A673 (cell line): ENCODE measurements at regions not wholly inside any gene's neighbourhood (a gene's known extent, or its start where the extent isn't known, plus 50 kb on each side); places are given as distances from the start of the nearest gene placed in this dataset.

Experiments
- BruUV-seq: library from RNA; stranded (reverse); fragments of 400-500 nt; replicated peaks from 2 replicates; lab custom pipeline; 2021; lab: Mats Ljungman, UMichigan
- CTCF ChIA-PET: fragments of 300-600 bp; sonication (Branson Sonifier 250); formaldehyde crosslinking; loops from one replicate; lab custom pipeline; 2022; ENCODE audit warnings: antibody characterized with exemption; lab: Charles Lee
- POLR2A ChIA-PET: fragments of 300-600 bp; sonication (Branson Sonifier 250); formaldehyde crosslinking; loops from one replicate; lab custom pipeline; 2022; ENCODE audit warnings: antibody characterized with exemption; ENCODE audit not compliant: low non-redundant PET; lab: Charles Lee
- DNase-seq: peaks from one replicate; pipeline ENCODE4 v3.0.0-alpha.2; 2015; ENCODE audit warnings: low spot score
- H3K27ac ChIP-seq: fragments of 200-600 bp; sonication (generic); 2 replicates; pipeline ENCODE4 v1.5.1; 2016; ENCODE audit warnings: mixed run types, low read depth, mild to moderate bottlenecking, mixed read lengths, antibody characterized with exemption, low read length; ENCODE audit not compliant: poor library complexity, severe bottlenecking
- H3K27me3 ChIP-seq: fragments of 200-600 bp; sonication (generic); replicated peaks from 2 replicates; pipeline ENCODE4 v1.6.1; 2017; ENCODE audit warnings: mixed run types, low read depth, mild to moderate bottlenecking, mixed read lengths, antibody characterized with exemption, low read length; ENCODE audit not compliant: insufficient read depth, poor library complexity
- H3K36me3 ChIP-seq: fragments of 200-600 bp; sonication (generic); 2 replicates; pipeline ENCODE4 v1.6.1; 2016; ENCODE audit warnings: mixed run types, mild to moderate bottlenecking, mixed read lengths, antibody characterized with exemption, low read length; ENCODE audit not compliant: insufficient read depth, poor library complexity, severe bottlenecking
- H3K4me1 ChIP-seq: fragments of 200-600 bp; sonication (generic); 2 replicates; pipeline ENCODE4 v1.6.1; 2017; ENCODE audit warnings: mixed run types, mild to moderate bottlenecking, mixed read lengths, antibody characterized with exemption, low read length; ENCODE audit not compliant: insufficient read depth, poor library complexity, severe bottlenecking
- H3K4me3 ChIP-seq: fragments of 200-600 bp; sonication (generic); 2 replicates; pipeline ENCODE4 v1.5.1; 2016; ENCODE audit warnings: low read depth, mixed run types, mild to moderate bottlenecking, mixed read lengths, low read length; ENCODE audit not compliant: poor library complexity, severe bottlenecking
- H3K9me3 ChIP-seq: fragments of 200-600 bp; sonication (generic); 2 replicates; pipeline ENCODE4 v1.6.1; 2016; ENCODE audit warnings: mixed run types, low read depth, mild to moderate bottlenecking, mixed read lengths, antibody characterized with exemption, low read length; ENCODE audit not compliant: poor library complexity, severe bottlenecking
- EZH2 ChIP-seq: fragments of 200-600 bp; sonication (generic); IDR thresholded peaks from 2 replicates; pipeline ENCODE4 v1.6.1; 2017; ENCODE audit warnings: borderline replicate concordance, low read depth, mild to moderate bottlenecking, mixed read lengths, antibody characterized with exemption, low read length; ENCODE audit not compliant: poor library complexity, severe bottlenecking
- intact Hi-C: fragments of 100-400 bp; cut with micrococcal nuclease; formaldehyde crosslinking; loops from one replicate; pipeline ENCODE4 v1.10.0; 2022; ENCODE audit not compliant: unreplicated experiment
- TF ChIP-seq, protein P1 (sequence below): fragments of 300-800, 200-600 bp; sonication (generic); conservative IDR thresholded peaks from 2 replicates; pipeline ENCODE4 v1.5.1; 2017; ENCODE audit warnings: low read depth, mild to moderate bottlenecking, antibody characterized with exemption, low read length, moderate library complexity, mixed read lengths

- Histone ChIP-seq H3K4me1 (no peaks in the 10 kb centered on the region), H3K4me3 (no peak overlapping the region), H3K36me3 (no peaks in the 10 kb centered on the region), H3K9me3 (no peaks in the 10 kb centered on the region), H3K27me3 (no peaks in the 10 kb centered on the region), H3K27ac (no peak overlapping the region)
- no peak for TF ChIP-seq EZH2
- ChIA-PET CTCF (no interaction called here), POLR2A (no interaction called here)
- DNase-seq = peak; percentile 11
- intact Hi-C loops = no loop called here
- no TSS peak for BruUV-seq
These were observed 76.9 kb upstream of the NFIL3 start for GRCh38 chr9:91500509-91501014.

DNA sequence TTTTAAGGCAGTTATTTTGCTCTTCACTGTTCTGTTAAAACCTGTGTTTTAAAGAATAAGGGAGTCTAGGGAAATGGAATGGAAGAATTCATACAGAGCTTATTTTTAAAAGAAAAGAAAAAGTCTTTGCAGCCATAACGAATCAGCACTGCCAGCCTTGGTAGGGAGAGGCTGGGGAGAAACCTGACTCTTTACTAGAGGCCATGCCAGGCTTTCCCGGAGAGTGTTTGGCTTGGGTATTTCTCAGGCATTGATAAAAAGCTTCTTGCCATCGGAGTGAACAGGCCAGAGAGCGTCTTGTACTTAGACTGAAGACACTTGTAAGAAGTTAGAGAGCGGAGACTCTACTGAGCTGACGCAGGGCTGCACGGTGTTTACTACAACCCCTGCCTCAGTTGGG, 72.7 kb upstream of the NFIL3 start:
- no peak overlapping the region for H3K27ac ChIP-seq
- BruUV-seq = no TSS peak

DNA sequence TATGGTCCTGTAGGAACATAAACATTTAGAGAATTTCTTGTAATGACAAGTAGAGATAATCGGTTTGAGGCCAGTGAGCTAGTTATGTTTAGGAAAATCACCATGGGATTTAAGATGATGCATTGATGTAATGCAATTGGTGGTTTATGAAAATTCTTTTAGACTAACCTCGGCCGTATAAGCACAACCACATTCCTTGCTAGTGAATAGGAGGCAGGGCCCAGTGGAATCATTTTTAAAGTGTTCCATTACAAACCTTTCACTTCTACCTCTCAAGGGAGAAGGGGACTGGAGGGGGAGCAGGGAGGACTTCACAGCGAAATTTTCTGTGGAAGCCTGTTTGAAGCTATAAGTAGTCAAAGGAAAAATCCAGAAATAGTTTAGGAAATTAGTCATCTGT, 71.8 kb upstream of the NFIL3 start:
- peak; percentile 16 for DNase-seq

More for the DNA sequence above, 72.7 kb upstream of the NFIL3 start:
- intact Hi-C loops = no loop called here
- no peak for DNase-seq
- ChIA-PET POLR2A (no interaction called here), CTCF (no interaction called here)
- no peak overlapping the region for H3K4me3 ChIP-seq
- H3K27me3 ChIP-seq = no peaks in the 10 kb centered on the region
- no peaks in the 10 kb centered on the region for H3K36me3 ChIP-seq
- TF ChIP-seq, protein P1, sequence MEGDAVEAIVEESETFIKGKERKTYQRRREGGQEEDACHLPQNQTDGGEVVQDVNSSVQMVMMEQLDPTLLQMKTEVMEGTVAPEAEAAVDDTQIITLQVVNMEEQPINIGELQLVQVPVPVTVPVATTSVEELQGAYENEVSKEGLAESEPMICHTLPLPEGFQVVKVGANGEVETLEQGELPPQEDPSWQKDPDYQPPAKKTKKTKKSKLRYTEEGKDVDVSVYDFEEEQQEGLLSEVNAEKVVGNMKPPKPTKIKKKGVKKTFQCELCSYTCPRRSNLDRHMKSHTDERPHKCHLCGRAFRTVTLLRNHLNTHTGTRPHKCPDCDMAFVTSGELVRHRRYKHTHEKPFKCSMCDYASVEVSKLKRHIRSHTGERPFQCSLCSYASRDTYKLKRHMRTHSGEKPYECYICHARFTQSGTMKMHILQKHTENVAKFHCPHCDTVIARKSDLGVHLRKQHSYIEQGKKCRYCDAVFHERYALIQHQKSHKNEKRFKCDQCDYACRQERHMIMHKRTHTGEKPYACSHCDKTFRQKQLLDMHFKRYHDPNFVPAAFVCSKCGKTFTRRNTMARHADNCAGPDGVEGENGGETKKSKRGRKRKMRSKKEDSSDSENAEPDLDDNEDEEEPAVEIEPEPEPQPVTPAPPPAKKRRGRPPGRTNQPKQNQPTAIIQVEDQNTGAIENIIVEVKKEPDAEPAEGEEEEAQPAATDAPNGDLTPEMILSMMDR = no peak
- no peak for TF ChIP-seq EZH2
- H3K9me3 ChIP-seq = no peaks in the 10 kb centered on the region
- H3K4me1 ChIP-seq = no peaks in the 10 kb centered on the region

More for the DNA sequence above, 71.8 kb upstream of the NFIL3 start:
- intact Hi-C loops = no loop called here
- Histone ChIP-seq H3K9me3 (no peaks in the 10 kb centered on the region), H3K4me1 (no peaks in the 10 kb centered on the region), H3K27me3 (no peaks in the 10 kb centered on the region), H3K36me3 (no peaks in the 10 kb centered on the region), H3K27ac (no peak overlapping the region), H3K4me3 (no peak overlapping the region)
- no peak for TF ChIP-seq EZH2
- TF ChIP-seq, protein P1 = no peak
- CTCF ChIA-PET = no interaction called here
- no TSS peak for BruUV-seq
- POLR2A ChIA-PET = no interaction called here
